Upper lobe of right lung (tissue), 1 donor: ENCODE measurements at regions not wholly inside any gene's neighbourhood (a gene's known extent, or its start where the extent isn't known, plus 50 kb on each side); places are given as distances from the start of the nearest gene placed in this dataset.
A peak's percentile ranks its signal among the peaks of the same experiment; 100 is the strongest.

Source experiments
- ATAC-seq: fragments of 200-7000 bp; cut with Tn5 transposase; one replicate; pipeline ENCODE4 v1.9.1; 2020; ENCODE audit warnings: mild to moderate bottlenecking, moderate library complexity
- DNase-seq: peaks from one replicate; pipeline ENCODE4 v3.0.0-alpha.2; 2020
- H3K27ac ChIP-seq: fragments of 200-600 bp; one replicate; pipeline ENCODE4 v1.8.0; 2022
- H3K27me3 ChIP-seq: fragments of 200-600 bp; one replicate; pipeline ENCODE4 v1.8.0; 2022; ENCODE audit warnings: mild to moderate bottlenecking
- H3K36me3 ChIP-seq: fragments of 200-600 bp; one replicate; pipeline ENCODE4 v1.8.0; 2022
- H3K4me1 ChIP-seq: fragments of 200-600 bp; one replicate; pipeline ENCODE4 v1.8.0; 2022
- H3K4me3 ChIP-seq: fragments of 200-600 bp; one replicate; pipeline ENCODE4 v1.8.0; 2022; ENCODE audit warnings: mild to moderate bottlenecking
- H3K9me3 ChIP-seq: fragments of 200-600 bp; one replicate; pipeline ENCODE4 v1.8.0; 2022
- intact Hi-C: fragments of 100-400 bp; cut with DNase I; formaldehyde crosslinking; loops from one replicate; pipeline ENCODE4 v1.11.0; 2022
- TF ChIP-seq, protein P1 (sequence below): fragments of 200-600 bp; IDR thresholded peaks from one replicate; pipeline ENCODE4 v1.8.0; 2022; ENCODE audit warnings: antibody characterized with exemption
- donor health status: DM: no; HTN: yes; CAD: no; lungs with severe emphysema.

DNA sequence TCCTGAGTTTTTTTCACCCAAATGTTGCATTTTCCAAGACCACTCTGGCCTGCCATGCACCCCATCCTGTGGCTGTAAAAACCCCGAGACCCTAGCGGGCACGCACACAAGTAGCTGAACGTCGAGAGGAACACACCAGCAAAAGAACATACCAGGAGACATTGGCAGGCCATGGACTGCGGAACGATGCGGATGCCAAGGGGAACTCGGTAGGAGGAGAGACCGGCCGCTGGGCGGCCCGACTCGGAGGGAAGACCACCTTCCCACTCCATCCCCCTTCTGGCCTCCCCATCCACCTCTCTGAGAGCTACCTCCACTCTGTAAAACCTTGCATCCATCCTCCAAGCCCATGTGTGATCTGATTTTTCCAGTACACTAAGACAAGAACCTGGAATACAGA, 105.5 kb upstream of the CELF4 start:
- no peak for DNase-seq
- H3K27ac ChIP-seq, result no peak overlapping the region
- no peaks in the 10 kb centered on the region for H3K36me3 ChIP-seq
- no peak for ATAC-seq
- intact Hi-C loops, result no loop called here
- H3K4me1 ChIP-seq, result no peaks in the 10 kb centered on the region
- no peaks in the 10 kb centered on the region for H3K27me3 ChIP-seq
- no peak overlapping the region for H3K4me3 ChIP-seq
- no peaks in the 10 kb centered on the region for H3K9me3 ChIP-seq
- TF ChIP-seq, protein P1, sequence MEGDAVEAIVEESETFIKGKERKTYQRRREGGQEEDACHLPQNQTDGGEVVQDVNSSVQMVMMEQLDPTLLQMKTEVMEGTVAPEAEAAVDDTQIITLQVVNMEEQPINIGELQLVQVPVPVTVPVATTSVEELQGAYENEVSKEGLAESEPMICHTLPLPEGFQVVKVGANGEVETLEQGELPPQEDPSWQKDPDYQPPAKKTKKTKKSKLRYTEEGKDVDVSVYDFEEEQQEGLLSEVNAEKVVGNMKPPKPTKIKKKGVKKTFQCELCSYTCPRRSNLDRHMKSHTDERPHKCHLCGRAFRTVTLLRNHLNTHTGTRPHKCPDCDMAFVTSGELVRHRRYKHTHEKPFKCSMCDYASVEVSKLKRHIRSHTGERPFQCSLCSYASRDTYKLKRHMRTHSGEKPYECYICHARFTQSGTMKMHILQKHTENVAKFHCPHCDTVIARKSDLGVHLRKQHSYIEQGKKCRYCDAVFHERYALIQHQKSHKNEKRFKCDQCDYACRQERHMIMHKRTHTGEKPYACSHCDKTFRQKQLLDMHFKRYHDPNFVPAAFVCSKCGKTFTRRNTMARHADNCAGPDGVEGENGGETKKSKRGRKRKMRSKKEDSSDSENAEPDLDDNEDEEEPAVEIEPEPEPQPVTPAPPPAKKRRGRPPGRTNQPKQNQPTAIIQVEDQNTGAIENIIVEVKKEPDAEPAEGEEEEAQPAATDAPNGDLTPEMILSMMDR, result no peak

DNA sequence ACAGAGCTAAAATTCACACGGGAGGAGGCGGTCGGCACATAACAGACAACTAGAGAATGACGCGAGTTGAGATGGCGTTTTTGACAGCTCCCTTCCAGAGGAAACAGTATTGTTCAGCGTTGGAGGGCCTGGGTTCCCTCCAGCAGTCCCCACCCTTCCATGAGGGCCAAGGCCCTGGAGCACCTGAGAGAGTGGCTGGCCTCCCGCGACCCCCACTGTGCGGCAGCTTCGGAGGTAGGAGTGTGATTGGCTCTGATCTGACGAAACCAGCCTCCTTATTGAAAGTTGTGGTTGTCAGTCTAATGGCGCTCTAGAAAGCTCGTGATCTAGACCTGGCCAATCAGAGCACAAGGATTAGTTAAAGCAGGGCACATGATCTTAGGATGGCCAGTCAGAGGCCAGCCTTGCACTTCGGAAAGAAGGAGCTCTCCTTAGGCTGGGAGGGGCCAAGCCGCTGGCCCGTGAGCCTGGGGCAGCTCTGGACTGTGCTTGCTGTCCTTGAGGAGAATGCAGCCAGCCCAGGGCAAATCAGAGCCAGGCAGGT, 104.5 kb upstream of the CELF4 start:
- intact Hi-C loops, result no loop called here
- TF ChIP-seq, protein P1, result no peak
- DNase-seq (no peak), ATAC-seq (no peak)
- no peaks in the 10 kb centered on the region for H3K27me3 ChIP-seq
- H3K27ac ChIP-seq, result no peak overlapping the region
- H3K4me1 ChIP-seq, result no peaks in the 10 kb centered on the region
- H3K36me3 ChIP-seq, result no peaks in the 10 kb centered on the region
- H3K9me3 ChIP-seq, result no peaks in the 10 kb centered on the region
- H3K4me3 ChIP-seq, result no peak overlapping the region

DNA sequence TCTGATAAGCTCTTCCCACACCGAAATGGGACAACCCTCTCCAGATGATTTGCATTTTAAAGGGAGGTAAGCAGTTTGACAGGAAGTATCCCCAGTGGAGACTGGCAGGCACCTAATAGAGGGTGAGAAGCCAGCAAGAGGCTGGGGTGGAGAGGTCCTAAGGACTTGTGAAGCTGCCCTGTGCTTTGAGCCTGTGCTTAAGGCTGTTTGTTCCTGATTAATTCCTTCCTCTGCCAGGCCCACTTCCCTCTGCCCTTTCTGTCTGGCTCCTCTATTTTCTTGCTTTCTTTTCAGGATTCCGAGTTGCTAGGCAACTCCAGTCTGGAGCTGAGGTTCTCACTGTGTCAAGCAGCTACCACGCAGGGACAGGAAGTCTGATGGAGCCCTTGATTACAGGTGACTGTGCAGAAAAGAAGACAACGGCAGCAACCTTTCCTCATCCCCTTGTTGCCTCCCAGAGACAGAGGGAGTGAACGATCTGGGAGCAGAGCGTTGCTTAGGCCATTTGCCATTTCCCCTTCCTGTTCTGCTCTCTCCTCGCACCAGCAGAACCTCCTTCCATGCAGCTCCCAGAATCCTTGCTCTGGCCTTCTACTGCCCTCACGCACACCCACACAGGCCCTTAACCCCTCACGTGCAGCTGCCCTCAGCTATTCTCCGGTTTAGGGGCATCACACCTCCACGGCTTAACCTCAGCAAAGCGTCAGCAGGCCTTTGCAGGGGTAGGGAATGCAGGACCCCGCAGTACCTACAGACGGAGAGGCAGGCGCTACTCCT, 103.6 kb upstream of the CELF4 start:
- Histone ChIP-seq H3K27ac (no peak overlapping the region), H3K4me3 (no peak overlapping the region), H3K27me3 (no peaks in the 10 kb centered on the region), H3K36me3 (no peaks in the 10 kb centered on the region), H3K4me1 (no peaks in the 10 kb centered on the region), H3K9me3 (no peaks in the 10 kb centered on the region)
- TF ChIP-seq, protein P1, result no peak
- intact Hi-C loops, result no loop called here
- DNase-seq (no peak), ATAC-seq (peak; percentile 80)

DNA sequence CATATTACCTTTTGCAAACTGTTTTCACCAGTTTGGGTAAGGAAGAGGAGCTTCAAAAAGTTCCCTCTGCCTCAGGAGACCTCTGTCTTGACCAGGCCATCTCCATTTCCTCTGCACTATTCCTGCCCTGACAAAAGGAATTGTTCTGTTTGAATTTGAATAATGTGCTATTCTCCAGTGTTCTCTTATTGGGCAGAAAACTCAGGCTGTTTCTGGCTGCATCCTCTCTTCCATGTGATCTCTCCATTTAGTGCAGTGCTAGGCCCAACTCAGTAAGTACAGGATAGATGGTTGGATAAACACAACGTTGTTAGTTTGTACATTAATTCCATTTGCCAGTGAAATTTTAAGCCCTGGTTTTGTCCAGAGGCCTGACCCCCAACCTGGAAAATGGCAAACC, 102.2 kb upstream of the CELF4 start:
- TF ChIP-seq, protein P1, result no peak
- H3K9me3 ChIP-seq, result no peaks in the 10 kb centered on the region
- intact Hi-C loops, result no loop called here
- no peak overlapping the region for H3K27ac ChIP-seq
- no peak for DNase-seq
- ATAC-seq, result no peak
- no peaks in the 10 kb centered on the region for H3K27me3 ChIP-seq
- no peak overlapping the region for H3K4me3 ChIP-seq
- H3K36me3 ChIP-seq, result no peaks in the 10 kb centered on the region
- no peaks in the 10 kb centered on the region for H3K4me1 ChIP-seq

DNA sequence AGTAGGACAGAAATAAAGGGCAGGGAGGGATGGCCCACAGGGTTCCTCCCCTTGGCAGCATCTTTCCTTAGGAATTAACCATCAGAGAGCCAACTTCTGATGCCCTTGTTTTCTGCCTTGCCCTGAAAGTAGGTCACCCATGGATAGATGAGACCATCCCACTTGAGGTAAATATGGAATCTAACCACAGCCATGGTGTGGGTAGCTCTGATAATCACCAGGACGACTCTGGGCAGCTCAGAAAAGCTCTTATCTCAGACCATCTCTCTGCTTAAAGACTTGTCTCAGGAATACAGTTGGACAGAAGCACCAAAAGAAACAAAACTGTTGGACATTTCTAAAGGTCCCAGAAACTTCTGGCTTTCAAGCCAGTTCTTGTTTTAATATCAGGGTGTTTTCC, 101.4 kb upstream of the CELF4 start:
- intact Hi-C loops, result no loop called here
- H3K9me3 ChIP-seq, result no peaks in the 10 kb centered on the region
- H3K36me3 ChIP-seq, result no peaks in the 10 kb centered on the region
- H3K4me1 ChIP-seq, result no peaks in the 10 kb centered on the region
- TF ChIP-seq, protein P1, result no peak
- no peak overlapping the region for H3K27ac ChIP-seq
- no peaks in the 10 kb centered on the region for H3K27me3 ChIP-seq
- ATAC-seq (no peak), DNase-seq (no peak)
- H3K4me3 ChIP-seq, result no peak overlapping the region
